ENCODE measurements at regions not wholly inside any gene's neighbourhood (a gene's known extent, or its start where the extent isn't known, plus 50 kb on each side); places are given as distances from the start of the nearest gene placed in this dataset.

DNA sequence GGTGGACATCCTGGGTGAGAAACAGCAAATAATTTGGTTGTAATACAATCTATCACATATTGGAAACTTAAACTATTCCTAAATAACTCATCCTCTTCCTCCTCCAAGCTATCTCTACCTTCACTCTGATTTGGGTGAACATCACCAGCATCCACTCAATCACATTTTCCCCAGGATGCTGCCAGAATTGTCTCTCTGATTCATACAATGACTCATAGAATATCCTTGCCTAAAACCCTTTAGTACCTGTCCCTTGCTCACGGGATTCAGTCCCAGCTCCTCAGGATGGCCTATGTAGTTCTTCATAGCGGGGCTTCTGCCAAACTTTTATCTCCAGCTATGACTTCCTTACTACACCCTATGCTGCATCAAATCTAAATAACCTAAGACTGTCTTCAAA, 146.8 kb downstream of the EMP1 start:
- no peaks in the 10 kb centered on the region for H3K27me3 ChIP-seq (ENCODE audit: insufficient read depth, low read depth)
- H3K4me2 ChIP-seq: no peak overlapping the region
- H3K9ac ChIP-seq: no peak overlapping the region
- TF ChIP-seq, protein P1, sequence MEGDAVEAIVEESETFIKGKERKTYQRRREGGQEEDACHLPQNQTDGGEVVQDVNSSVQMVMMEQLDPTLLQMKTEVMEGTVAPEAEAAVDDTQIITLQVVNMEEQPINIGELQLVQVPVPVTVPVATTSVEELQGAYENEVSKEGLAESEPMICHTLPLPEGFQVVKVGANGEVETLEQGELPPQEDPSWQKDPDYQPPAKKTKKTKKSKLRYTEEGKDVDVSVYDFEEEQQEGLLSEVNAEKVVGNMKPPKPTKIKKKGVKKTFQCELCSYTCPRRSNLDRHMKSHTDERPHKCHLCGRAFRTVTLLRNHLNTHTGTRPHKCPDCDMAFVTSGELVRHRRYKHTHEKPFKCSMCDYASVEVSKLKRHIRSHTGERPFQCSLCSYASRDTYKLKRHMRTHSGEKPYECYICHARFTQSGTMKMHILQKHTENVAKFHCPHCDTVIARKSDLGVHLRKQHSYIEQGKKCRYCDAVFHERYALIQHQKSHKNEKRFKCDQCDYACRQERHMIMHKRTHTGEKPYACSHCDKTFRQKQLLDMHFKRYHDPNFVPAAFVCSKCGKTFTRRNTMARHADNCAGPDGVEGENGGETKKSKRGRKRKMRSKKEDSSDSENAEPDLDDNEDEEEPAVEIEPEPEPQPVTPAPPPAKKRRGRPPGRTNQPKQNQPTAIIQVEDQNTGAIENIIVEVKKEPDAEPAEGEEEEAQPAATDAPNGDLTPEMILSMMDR (conservative IDR thresholded peaks at IDR 0.05; ENCODE audit: low read depth, low read length): no peak
- H3K27ac ChIP-seq: no peak overlapping the region
- no peaks in the 10 kb centered on the region for H3K79me2 ChIP-seq (ENCODE audit: insufficient read depth, low read depth)
- H4K20me1 ChIP-seq (ENCODE audit: insufficient read depth): no peaks in the 10 kb centered on the region
- H2AFZ ChIP-seq (ENCODE audit: low read depth): no peak overlapping the region
- H3K4me1 ChIP-seq (ENCODE audit: low read depth, poor library complexity, severe bottlenecking): no peaks in the 10 kb centered on the region
- no peak overlapping the region for H3K4me3 ChIP-seq (IDR thresholded peaks at IDR 0.05; ENCODE audit: insufficient read depth, low read depth, low read length)
- no peaks in the 10 kb centered on the region for H3K36me3 ChIP-seq (ENCODE audit: insufficient read depth)

DNA sequence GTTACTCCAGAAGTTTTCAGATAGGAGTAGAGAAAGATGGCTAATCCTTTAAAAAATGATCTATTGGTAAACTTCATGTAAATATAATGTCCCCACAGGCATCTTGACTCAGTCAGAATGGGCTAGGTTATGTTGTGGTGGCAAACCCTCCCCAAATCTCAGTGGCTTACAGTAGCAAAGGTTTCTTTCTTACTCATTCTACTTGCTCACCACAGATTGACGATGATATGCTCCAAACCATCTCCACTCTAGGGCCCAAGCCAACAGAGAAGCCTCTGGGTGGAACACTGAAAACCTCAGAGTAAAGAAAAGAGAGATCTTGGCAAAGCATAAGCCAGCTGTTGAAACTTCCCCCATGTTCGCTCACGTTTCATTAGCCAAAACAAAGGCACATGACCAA, 146.4 kb downstream of the EMP1 start:
- Histone ChIP-seq H2AFZ (ENCODE audit: low read depth) (no peak overlapping the region), H3K4me2 (no peak overlapping the region), H3K36me3 (ENCODE audit: insufficient read depth) (no peaks in the 10 kb centered on the region), H3K4me1 (ENCODE audit: low read depth, poor library complexity, severe bottlenecking) (no peaks in the 10 kb centered on the region), H4K20me1 (ENCODE audit: insufficient read depth) (no peaks in the 10 kb centered on the region), H3K27ac (no peak overlapping the region), H3K79me2 (ENCODE audit: insufficient read depth, low read depth) (no peaks in the 10 kb centered on the region), H3K4me3 (IDR thresholded peaks at IDR 0.05; ENCODE audit: insufficient read depth, low read depth, low read length) (no peak overlapping the region), H3K27me3 (ENCODE audit: insufficient read depth, low read depth) (no peaks in the 10 kb centered on the region), H3K9ac (no peak overlapping the region)
- TF ChIP-seq, protein P1 (conservative IDR thresholded peaks at IDR 0.05; ENCODE audit: low read depth, low read length): no peak

DNA sequence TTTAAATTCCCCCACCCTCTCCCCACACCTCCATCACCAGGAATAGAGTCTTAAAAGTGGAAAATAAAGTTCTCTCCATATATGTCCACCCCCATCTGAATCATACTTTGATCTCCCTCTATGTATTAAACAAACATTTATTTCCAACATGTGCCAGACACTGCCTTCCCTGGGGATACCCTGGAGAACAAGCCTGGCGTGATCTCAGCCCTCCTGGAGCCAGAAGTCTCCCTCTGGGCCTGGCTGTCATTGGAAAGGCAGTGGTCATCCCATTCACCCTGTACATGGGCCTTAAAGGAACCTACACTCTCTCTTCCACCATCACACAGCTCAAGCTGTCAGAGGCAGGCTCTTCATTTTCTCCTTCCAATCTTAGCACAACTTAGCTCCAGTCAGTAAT, 143.6 kb downstream of the EMP1 start:
- Histone ChIP-seq H3K4me2 (no peak overlapping the region), H2AFZ (ENCODE audit: low read depth) (no peak overlapping the region), H3K4me3 (IDR thresholded peaks at IDR 0.05; ENCODE audit: insufficient read depth, low read depth, low read length) (no peak overlapping the region), H4K20me1 (ENCODE audit: insufficient read depth) (no peaks in the 10 kb centered on the region), H3K79me2 (ENCODE audit: insufficient read depth, low read depth) (no peaks in the 10 kb centered on the region), H3K9ac (no peak overlapping the region), H3K27ac (no peak overlapping the region), H3K27me3 (ENCODE audit: insufficient read depth, low read depth) (no peaks in the 10 kb centered on the region), H3K4me1 (ENCODE audit: low read depth, poor library complexity, severe bottlenecking) (no peaks in the 10 kb centered on the region), H3K36me3 (ENCODE audit: insufficient read depth) (no peaks in the 10 kb centered on the region)
- TF ChIP-seq, protein P1 (conservative IDR thresholded peaks at IDR 0.05; ENCODE audit: low read depth, low read length): no peak

DNA sequence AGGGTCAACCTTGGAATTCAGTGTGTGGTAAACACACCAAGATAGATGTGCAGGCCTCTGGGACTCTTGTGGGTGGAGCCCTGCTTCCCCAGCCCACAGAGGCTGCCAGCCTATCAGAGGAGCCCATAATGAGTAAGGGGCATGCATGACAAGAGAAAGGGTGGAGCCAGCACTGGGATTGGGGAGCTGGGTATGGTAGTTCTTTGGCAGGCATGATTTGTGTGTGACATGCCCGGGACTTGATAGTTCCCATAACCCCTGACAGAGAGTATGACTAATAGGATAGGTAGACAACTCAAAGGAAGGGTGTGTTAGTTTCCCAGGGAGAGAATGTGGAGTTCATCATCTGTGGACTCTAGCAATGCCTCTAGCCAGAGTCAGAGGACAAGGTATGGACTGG, 143.0 kb downstream of the EMP1 start:
- Histone ChIP-seq H3K27me3 (ENCODE audit: insufficient read depth, low read depth) (no peaks in the 10 kb centered on the region), H3K9ac (no peak overlapping the region), H3K36me3 (ENCODE audit: insufficient read depth) (no peaks in the 10 kb centered on the region), H3K4me3 (IDR thresholded peaks at IDR 0.05; ENCODE audit: insufficient read depth, low read depth, low read length) (no peak overlapping the region), H2AFZ (ENCODE audit: low read depth) (no peak overlapping the region), H3K79me2 (ENCODE audit: insufficient read depth, low read depth) (no peaks in the 10 kb centered on the region), H4K20me1 (ENCODE audit: insufficient read depth) (no peaks in the 10 kb centered on the region), H3K27ac (no peak overlapping the region), H3K4me1 (ENCODE audit: low read depth, poor library complexity, severe bottlenecking) (no peaks in the 10 kb centered on the region), H3K4me2 (no peak overlapping the region)
- TF ChIP-seq, protein P1 (conservative IDR thresholded peaks at IDR 0.05; ENCODE audit: low read depth, low read length): no peak

DNA sequence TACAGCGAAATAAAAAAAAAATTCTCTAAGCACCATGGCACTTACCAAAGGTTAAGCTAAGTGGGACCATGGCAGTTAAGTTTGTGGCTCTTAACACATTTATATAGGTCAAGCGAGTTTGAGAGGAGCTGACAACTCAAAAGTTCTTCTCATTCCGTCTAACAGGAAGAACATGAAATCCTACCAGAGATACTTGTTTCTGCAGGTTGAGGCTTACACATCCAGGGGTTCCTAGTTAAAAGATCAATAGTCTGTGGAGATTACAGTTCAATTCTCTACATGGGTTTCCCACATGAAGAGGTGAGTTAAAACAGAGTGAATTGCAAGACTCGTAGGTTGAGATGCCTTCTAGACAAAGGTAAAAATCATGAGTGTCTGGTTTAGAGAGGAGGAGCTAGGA, 142.6 kb downstream of the EMP1 start:
- Histone ChIP-seq H3K4me2 (no peak overlapping the region), H3K27me3 (ENCODE audit: insufficient read depth, low read depth) (no peaks in the 10 kb centered on the region), H3K27ac (no peak overlapping the region), H4K20me1 (ENCODE audit: insufficient read depth) (no peaks in the 10 kb centered on the region), H3K4me1 (ENCODE audit: low read depth, poor library complexity, severe bottlenecking) (no peaks in the 10 kb centered on the region), H3K79me2 (ENCODE audit: insufficient read depth, low read depth) (no peaks in the 10 kb centered on the region), H3K9ac (no peak overlapping the region), H3K4me3 (IDR thresholded peaks at IDR 0.05; ENCODE audit: insufficient read depth, low read depth, low read length) (no peak overlapping the region), H2AFZ (ENCODE audit: low read depth) (no peak overlapping the region), H3K36me3 (ENCODE audit: insufficient read depth) (no peaks in the 10 kb centered on the region)
- TF ChIP-seq, protein P1 (conservative IDR thresholded peaks at IDR 0.05; ENCODE audit: low read depth, low read length): no peak
